ENCODE measurements at regions not wholly inside any gene's neighbourhood (a gene's known extent, or its start where the extent isn't known, plus 50 kb on each side); places are given as distances from the start of the nearest gene placed in this dataset.

- no peak overlapping the region for H3K4me3 ChIP-seq (ENCODE audit: low read depth, low read length)
- in situ Hi-C loops (cut with HindIII; ENCODE audit: low sequenced_read_pairs) = no loop called here
- no peak for TF ChIP-seq CTCF (IDR thresholded peaks at IDR 0.05; ENCODE audit: low read depth, low read length, missing control alignments)
- no peak for DNase-seq (ENCODE audit: low read depth)
Observed at GRCh38 chr4:54541426-54542118, 116.2 kb upstream of the KIT start.

GRCh38 chr4:54542119-54542438 lies 115.7 kb upstream of the KIT start:
- no peak overlapping the region for H3K4me3 ChIP-seq (ENCODE audit: low read depth, low read length)
- in situ Hi-C loops (cut with HindIII; ENCODE audit: low sequenced_read_pairs) = no loop called here
- TF ChIP-seq CTCF (IDR thresholded peaks at IDR 0.05; ENCODE audit: low read depth, low read length, missing control alignments) = no peak
- DNase-seq (ENCODE audit: low read depth) = no peak

- H3K4me3 ChIP-seq (ENCODE audit: low read depth, low read length) = no peak overlapping the region
- in situ Hi-C loops (cut with HindIII; ENCODE audit: low sequenced_read_pairs) = no loop called here
- TF ChIP-seq CTCF (IDR thresholded peaks at IDR 0.05; ENCODE audit: low read depth, low read length, missing control alignments) = no peak
- DNase-seq (ENCODE audit: low read depth) = no peak
Observed at GRCh38 chr4:54542540-54543041, 115.2 kb upstream of the KIT start.

- in situ Hi-C loops (cut with HindIII; ENCODE audit: low sequenced_read_pairs) = no loop called here
- H3K4me3 ChIP-seq (ENCODE audit: low read depth, low read length) = no peak overlapping the region
- peak; percentile 59 for DNase-seq (ENCODE audit: low read depth)
- no peak for TF ChIP-seq CTCF (IDR thresholded peaks at IDR 0.05; ENCODE audit: low read depth, low read length, missing control alignments)
Observed at GRCh38 chr4:54543088-54543795, 114.5 kb upstream of the KIT start.

GRCh38 chr4:54545663-54546424 lies 111.9 kb upstream of the KIT start:
- in situ Hi-C loops (cut with HindIII; ENCODE audit: low sequenced_read_pairs) = no loop called here
- no peak overlapping the region for H3K4me3 ChIP-seq (ENCODE audit: low read depth, low read length)
- TF ChIP-seq CTCF (IDR thresholded peaks at IDR 0.05; ENCODE audit: low read depth, low read length, missing control alignments) = no peak
- DNase-seq (ENCODE audit: low read depth) = no peak

- no peak for TF ChIP-seq CTCF (IDR thresholded peaks at IDR 0.05; ENCODE audit: low read depth, low read length, missing control alignments)
- H3K4me3 ChIP-seq (ENCODE audit: low read depth, low read length) = no peak overlapping the region
- in situ Hi-C loops (cut with HindIII; ENCODE audit: low sequenced_read_pairs) = no loop called here
- no peak for DNase-seq (ENCODE audit: low read depth)
Observed at GRCh38 chr4:54547299-54548097, 110.3 kb upstream of the KIT start.
